ENCODE measurements at regions not wholly inside any gene's neighbourhood (a gene's known extent, or its start where the extent isn't known, plus 50 kb on each side); places are given as distances from the start of the nearest gene placed in this dataset.

- TF ChIP-seq ARNTL (CRISPR knock-in tag; IDR thresholded peaks at IDR 0.05; ENCODE audit: borderline replicate concordance, low read depth) (no peak), GLIS3 (CRISPR knock-in tag; IDR thresholded peaks at IDR 0.05) (no peak), ZFP3 (CRISPR knock-in tag; IDR thresholded peaks at IDR 0.05) (no peak)
These were observed 441.7 kb downstream of the TXNL1 start for GRCh38 chr18:56196495-56197225.

Measured in SK-N-SH treated with all-trans-retinoic acid at 6 μM for 48 hours (cell line).